NCI-H82 treated with DMSO at 0.1 percent for 48 hours (cell line): ENCODE measurements at regions not wholly inside any gene's neighbourhood (a gene's known extent, or its start where the extent isn't known, plus 50 kb on each side); places are given as distances from the start of the nearest gene placed in this dataset.
"Not testable (repeated sequence)": the region's sequence is repeated elsewhere in the genome, so short reads cannot be mapped to it uniquely, and the experiment has no call there.

ENCODE experiments used
- DNase-seq: peaks from one replicate; lab custom pipeline; 2025; ENCODE audit not compliant: unreplicated experiment; lab: John Stamatoyannopoulos, UW

DNA sequence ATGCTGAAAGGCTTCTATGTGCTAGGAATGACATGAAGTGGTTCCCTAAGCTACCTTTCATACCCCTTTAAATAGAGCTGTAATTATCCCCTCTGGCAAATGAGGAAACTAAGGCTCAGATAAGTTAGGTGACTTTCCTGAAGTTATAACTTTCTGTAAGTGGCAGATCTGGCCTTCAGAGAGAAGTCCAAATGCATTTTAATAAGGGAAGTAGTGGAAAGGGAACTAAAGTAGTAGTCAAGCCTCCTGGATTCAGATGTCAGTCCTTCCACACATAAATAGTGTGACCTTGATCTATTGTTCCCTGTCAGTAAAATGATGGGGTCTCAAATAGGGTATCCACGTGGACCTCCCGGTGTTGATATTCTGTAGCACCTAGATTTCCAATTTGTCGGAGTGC lies 277.7 kb downstream of the EDEM1 start:
- no peak for DNase-seq

- no peak for DNase-seq
Measured at GRCh38 chr3:5466065-5466464, 278.6 kb downstream of the EDEM1 start.

GRCh38 chr3:5466717-5467116 lies 279.2 kb downstream of the EDEM1 start:
- DNase-seq = no peak

- DNase-seq = no peak
Measured at GRCh38 chr3:5473471-5473870, 286.0 kb downstream of the EDEM1 start.

DNA sequence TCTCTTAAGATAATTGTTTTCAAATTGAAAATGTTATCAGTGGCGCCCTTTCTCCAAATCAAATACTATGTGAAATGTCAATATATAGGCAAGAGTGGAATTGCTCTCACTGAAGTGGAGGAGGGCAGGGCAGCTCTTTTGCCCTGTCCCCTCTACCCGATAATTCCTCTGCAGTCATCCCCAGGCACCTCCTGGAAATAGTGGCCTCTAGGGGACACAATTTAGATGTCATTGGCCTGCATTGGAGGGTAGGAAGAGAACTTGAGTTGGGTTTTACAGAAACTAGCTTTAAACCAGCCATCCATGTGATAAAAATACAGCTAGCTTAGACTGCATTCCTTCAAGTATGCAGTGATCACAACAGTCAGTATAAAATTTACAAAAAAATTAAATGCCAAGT lies 288.9 kb downstream of the EDEM1 start:
- DNase-seq = no peak

GRCh38 chr3:5479229-5479799 lies 291.8 kb downstream of the EDEM1 start:
- DNase-seq = no peak

DNA sequence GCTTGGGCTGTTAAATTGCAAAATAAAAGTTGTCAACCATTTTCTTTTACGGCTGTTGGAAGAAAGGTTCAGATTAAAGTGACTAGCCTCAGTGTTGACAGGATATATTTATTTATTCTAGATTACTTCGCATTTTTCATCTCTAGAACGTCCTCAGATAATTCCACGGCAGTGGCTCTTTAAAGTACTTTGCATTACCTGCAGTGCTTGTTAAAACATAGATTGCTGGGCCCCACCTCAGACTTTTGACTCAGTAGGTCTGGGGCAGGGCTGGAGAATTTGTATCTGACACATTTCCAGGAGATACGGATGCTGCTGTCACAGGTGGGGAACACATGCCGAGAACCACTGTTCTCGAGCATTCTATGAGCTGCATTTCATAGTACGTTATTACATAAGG lies 292.7 kb downstream of the EDEM1 start:
- DNase-seq = no peak

DNA sequence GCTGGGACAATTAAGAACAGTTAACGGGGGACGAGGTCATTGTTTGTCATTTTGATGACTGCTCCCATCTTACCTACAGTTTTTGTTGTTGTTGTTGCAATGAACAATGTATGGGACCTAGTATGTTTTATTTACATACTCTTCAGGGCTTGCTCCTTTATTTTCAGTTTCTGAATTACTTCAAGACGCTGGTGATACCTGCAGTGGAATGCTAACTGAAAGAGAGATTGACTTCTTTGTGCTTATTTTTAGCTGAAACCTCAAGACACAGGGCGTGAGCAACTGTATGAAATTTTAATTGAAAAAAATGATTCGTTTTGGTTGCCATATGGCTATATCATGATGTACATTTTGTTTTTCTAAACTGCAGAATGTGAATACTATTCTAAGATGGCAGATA lies 297.9 kb downstream of the EDEM1 start:
- no peak for DNase-seq

- DNase-seq = no peak
Measured at GRCh38 chr3:5488771-5489170, 301.3 kb downstream of the EDEM1 start.

- DNase-seq = no peak
Measured at GRCh38 chr3:5489536-5489935, 302.0 kb downstream of the EDEM1 start.

DNA sequence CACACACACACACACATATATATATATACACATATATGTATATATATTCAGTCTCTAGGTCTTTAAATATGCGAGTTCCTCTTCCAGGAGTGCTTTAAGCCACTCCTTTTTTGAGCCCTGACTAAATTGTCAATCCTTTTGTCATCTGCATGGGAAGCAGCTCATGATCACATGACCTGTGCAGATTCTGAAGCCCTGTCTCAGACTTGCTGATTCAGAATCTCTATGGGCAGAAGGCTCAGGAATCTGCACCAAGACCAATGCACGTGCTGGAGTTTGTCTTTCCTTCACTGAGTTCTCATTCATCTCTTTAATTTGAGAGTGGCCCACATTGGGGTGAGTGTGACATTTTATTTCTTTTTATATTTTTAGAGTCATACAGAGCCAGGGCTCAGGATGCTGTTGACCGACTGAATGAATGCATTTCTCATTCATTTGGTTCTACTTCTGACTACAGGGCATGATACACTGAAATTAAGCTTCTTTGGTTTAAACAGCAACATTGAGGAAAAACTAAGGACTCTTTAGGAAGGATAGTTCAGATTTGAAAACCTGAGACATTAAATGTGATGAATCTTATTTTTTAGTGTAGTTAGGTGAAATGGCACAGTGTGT lies 307.5 kb downstream of the EDEM1 start:
- DNase-seq = no peak

DNA sequence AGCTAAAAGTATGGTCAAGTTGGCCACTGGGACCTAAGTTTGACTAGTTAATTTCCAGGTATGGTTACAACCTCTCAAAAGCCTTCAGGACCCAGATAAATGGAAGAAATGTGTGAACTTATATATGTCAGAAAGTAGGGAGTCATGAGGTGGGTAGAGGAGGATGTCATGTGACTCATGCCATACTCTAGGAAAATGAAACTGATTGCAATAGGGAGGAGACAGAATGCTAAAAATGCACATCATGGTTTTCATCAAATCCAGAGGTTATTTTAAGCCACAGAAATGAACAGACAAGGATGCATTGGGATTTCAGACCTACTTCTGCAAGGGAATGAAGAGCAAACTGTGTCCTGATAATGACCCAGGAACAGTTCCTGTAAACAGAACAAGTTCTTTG lies 310.0 kb downstream of the EDEM1 start:
- no peak for DNase-seq

GRCh38 chr3:5498981-5499380 lies 311.5 kb downstream of the EDEM1 start:
- no peak for DNase-seq

DNA sequence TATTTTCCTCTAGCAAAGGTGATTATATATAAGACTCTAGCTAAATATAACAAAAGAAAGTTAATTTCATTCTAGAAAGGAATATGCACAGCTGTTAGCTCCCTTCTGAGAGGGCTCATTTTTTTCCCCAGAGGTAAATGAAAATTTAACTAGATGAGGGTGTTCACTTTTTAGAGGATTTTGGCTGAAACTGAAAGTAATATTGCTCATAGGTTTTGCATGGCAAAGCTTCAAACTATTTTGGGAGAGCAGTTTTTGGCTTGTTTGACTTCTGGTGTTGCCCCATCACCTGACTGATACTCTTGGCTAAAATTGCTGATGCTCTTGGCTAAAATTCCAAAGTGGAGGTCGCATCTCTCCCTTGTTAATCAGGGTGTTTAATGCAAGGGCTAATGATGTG lies 311.9 kb downstream of the EDEM1 start:
- DNase-seq = peak; percentile 8

- DNase-seq = no peak
Measured at GRCh38 chr3:5503136-5503535, 315.6 kb downstream of the EDEM1 start.

DNA sequence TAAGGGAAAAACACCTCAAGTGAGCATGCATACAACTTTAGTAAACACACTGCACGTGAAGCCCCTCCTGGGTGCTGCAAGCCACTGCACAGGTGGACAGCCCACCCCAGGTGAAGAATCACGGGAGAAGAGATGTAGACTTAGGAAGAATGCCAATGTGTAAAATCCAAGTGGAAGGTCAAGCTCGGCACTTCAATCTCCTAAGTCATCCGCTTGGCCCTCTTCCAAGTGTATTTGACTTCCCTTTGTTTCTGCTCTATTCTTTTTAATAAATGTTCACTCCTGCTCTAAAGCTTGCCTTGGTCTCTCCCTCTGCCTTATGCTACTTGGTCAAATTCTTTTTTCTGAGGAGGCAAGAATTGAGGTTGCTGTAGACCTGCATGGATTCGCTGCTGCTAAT lies 316.6 kb downstream of the EDEM1 start:
- DNase-seq = no peak

- no peak for DNase-seq
Measured at GRCh38 chr3:5505163-5505562, 317.7 kb downstream of the EDEM1 start.

DNA sequence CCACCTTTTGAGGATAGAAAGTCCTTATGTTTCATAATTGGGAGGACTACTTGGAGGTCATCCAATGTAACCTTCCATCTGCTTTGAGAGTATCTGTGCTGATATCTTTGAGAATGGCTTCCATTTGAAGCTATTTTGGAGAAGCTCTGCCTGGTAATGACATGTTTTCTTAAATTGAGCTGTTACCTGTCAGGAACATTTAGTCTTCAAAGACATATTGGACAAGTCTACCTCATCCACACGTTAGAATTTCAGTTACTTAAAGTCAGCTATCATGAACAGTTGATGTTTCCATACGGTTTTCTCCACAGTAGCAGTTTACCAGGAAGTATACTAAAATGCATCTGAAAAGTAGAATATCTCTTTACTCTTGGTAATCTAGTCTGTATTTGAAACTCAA lies 318.5 kb downstream of the EDEM1 start:
- no peak for DNase-seq

- not testable (repeated sequence) for DNase-seq
Measured at GRCh38 chr3:5508860-5509259, 321.4 kb downstream of the EDEM1 start.

GRCh38 chr3:5510300-5510699 lies 322.8 kb downstream of the EDEM1 start:
- DNase-seq = peak; percentile 28

- DNase-seq = no peak
Measured at GRCh38 chr3:5517921-5518320, 330.4 kb downstream of the EDEM1 start.

- DNase-seq = no peak
Measured at GRCh38 chr3:5520237-5520636, 332.7 kb downstream of the EDEM1 start.

- DNase-seq = no peak
Measured at GRCh38 chr3:5523125-5523524, 335.6 kb downstream of the EDEM1 start.
